A549 (cell line): ENCODE measurements at regions not wholly inside any gene's neighbourhood (a gene's known extent, or its start where the extent isn't known, plus 50 kb on each side); places are given as distances from the start of the nearest gene placed in this dataset.

ENCODE experiments used
- CEBPB ChIP-seq, 2 experiments: fragments of >200 bp in 1 of 2; sonication (Bioruptor Twin) in 1 of 2; formaldehyde crosslinking in 1 of 2; IDR thresholded peaks; 2 replicates each; pipeline ENCODE4 v1.6.1; 2012 to 2016
- MAFK ChIP-seq: fragments of 450-650 bp; IDR thresholded peaks from 2 replicates; pipeline ENCODE4 v1.6.1; 2014; ENCODE audit not compliant: partially characterized antibody
- POLR2A ChIP-seq: IDR thresholded peaks from 2 replicates; pipeline ENCODE4 v1.6.1; 2012; ENCODE audit warnings: mild to moderate bottlenecking, low read length
- POLR2AphosphoS2 ChIP-seq: conservative IDR thresholded peaks from 2 replicates; pipeline ENCODE4 v1.6.1; 2012; ENCODE audit warnings: low read length, improper control_type of control experiment, inconsistent platforms
- RFX5 ChIP-seq: fragments of 450-650 bp; IDR thresholded peaks from 2 replicates; pipeline ENCODE4 v1.7.1; 2014; ENCODE audit warnings: antibody characterized with exemption, mild to moderate bottlenecking, moderate library complexity
- SMC3 ChIP-seq: fragments of >200 bp; sonication (Bioruptor Twin); formaldehyde crosslinking; IDR thresholded peaks from 3 replicates; pipeline ENCODE4 v1.6.1; 2018; ENCODE audit warnings: inconsistent platforms
- SREBF2 ChIP-seq: fragments of 450-650 bp; IDR thresholded peaks from 2 replicates; pipeline ENCODE4 v1.6.1; 2014; ENCODE audit warnings: mild to moderate bottlenecking, moderate library complexity
- TF ChIP-seq, protein P1 (sequence below): fragments of >200 bp; sonication (Bioruptor Twin); formaldehyde crosslinking; IDR thresholded peaks from 3 replicates; pipeline ENCODE4 v1.5.1; 2016
- TF ChIP-seq, protein P2 (sequence below): IDR thresholded peaks from 2 replicates; pipeline ENCODE4 v1.6.1; 2012
- TF ChIP-seq, protein P3 (sequence below): fragments of 200-600 bp; sonication (generic); IDR thresholded peaks from 2 replicates; pipeline ENCODE4 v1.6.1; 2016; ENCODE audit warnings: antibody characterized with exemption, mild to moderate bottlenecking, moderate library complexity

DNA sequence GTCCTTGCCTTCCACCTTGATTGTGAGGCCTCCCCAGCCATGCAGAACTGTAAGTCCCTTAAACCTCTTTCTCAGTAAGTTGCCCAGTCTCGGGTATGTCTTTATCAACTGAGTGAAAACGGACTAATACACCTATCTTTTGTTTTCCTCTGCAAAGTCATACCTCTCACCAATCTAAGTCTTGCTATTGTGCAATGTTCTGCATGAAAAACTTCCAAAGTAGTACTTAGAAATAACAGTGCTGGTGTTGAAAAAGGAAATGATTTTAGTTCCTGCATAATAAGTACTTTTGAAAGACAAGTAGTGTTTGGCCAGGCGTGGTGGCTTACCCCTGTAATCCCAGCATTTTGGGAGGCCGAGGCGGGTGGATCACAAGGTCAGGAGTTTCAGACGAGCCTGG lies 573.5 kb downstream of the ANKRD50 start:
- no peak for TF ChIP-seq SMC3
- TF ChIP-seq POLR2AphosphoS2, result no peak
- no peak for TF ChIP-seq POLR2A
- TF ChIP-seq, protein P1, sequence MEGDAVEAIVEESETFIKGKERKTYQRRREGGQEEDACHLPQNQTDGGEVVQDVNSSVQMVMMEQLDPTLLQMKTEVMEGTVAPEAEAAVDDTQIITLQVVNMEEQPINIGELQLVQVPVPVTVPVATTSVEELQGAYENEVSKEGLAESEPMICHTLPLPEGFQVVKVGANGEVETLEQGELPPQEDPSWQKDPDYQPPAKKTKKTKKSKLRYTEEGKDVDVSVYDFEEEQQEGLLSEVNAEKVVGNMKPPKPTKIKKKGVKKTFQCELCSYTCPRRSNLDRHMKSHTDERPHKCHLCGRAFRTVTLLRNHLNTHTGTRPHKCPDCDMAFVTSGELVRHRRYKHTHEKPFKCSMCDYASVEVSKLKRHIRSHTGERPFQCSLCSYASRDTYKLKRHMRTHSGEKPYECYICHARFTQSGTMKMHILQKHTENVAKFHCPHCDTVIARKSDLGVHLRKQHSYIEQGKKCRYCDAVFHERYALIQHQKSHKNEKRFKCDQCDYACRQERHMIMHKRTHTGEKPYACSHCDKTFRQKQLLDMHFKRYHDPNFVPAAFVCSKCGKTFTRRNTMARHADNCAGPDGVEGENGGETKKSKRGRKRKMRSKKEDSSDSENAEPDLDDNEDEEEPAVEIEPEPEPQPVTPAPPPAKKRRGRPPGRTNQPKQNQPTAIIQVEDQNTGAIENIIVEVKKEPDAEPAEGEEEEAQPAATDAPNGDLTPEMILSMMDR, result no peak
- no peak for TF ChIP-seq SREBF2
- TF ChIP-seq CEBPB (IDR thresholded peaks at IDR 0.05), result no peak
- no peak for TF ChIP-seq RFX5
- TF ChIP-seq, protein P2, sequence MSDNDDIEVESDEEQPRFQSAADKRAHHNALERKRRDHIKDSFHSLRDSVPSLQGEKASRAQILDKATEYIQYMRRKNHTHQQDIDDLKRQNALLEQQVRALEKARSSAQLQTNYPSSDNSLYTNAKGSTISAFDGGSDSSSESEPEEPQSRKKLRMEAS, result no peak
- no peak for TF ChIP-seq MAFK
- TF ChIP-seq, protein P3, sequence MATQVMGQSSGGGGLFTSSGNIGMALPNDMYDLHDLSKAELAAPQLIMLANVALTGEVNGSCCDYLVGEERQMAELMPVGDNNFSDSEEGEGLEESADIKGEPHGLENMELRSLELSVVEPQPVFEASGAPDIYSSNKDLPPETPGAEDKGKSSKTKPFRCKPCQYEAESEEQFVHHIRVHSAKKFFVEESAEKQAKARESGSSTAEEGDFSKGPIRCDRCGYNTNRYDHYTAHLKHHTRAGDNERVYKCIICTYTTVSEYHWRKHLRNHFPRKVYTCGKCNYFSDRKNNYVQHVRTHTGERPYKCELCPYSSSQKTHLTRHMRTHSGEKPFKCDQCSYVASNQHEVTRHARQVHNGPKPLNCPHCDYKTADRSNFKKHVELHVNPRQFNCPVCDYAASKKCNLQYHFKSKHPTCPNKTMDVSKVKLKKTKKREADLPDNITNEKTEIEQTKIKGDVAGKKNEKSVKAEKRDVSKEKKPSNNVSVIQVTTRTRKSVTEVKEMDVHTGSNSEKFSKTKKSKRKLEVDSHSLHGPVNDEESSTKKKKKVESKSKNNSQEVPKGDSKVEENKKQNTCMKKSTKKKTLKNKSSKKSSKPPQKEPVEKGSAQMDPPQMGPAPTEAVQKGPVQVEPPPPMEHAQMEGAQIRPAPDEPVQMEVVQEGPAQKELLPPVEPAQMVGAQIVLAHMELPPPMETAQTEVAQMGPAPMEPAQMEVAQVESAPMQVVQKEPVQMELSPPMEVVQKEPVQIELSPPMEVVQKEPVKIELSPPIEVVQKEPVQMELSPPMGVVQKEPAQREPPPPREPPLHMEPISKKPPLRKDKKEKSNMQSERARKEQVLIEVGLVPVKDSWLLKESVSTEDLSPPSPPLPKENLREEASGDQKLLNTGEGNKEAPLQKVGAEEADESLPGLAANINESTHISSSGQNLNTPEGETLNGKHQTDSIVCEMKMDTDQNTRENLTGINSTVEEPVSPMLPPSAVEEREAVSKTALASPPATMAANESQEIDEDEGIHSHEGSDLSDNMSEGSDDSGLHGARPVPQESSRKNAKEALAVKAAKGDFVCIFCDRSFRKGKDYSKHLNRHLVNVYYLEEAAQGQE, result no peak
